ENCODE measurements at regions not wholly inside any gene's neighbourhood (a gene's known extent, or its start where the extent isn't known, plus 50 kb on each side); places are given as distances from the start of the nearest gene placed in this dataset.

DNA sequence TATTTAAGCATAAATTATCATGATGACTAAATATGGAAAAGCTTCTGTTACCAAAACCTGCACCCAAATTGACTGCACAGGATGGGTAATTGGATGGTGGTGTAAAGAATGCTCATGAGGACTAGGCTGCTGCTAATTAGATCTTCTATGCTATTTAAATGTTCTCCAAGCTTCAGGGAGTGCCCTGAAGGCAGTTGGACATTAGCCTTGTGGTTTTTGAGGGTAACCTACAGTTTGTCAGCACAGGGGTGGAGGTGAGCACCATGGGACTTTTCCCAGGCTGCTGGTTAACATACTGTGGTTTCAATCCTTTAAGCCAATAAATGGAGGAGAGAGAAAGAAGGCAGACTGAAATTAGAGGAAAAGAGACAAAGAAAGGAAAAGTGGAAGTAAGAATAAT lies 145.0 kb downstream of the WIF1 start:
- H3K4me1 ChIP-seq (ENCODE audit: control insufficient read depth, insufficient read depth, low read length): no peaks in the 10 kb centered on the region
- H3K27me3 ChIP-seq (ENCODE audit: control insufficient read depth, insufficient read depth, low read length): no peaks in the 10 kb centered on the region
- BruUV-seq (replicated peaks): no TSS peak
- ChIA-PET CTCF (no interaction called here), POLR2A (no interaction called here)
- H3K27ac ChIP-seq (ENCODE audit: low read length): no peak overlapping the region
- intact Hi-C loops (cut with micrococcal nuclease; ENCODE audit: unreplicated experiment): no loop called here
- in situ Hi-C loops (cut with HindIII; ENCODE audit: low pct_unique_long_range_greater_than_20kb, low sequenced_read_pairs): no loop called here
- DNase-seq (ENCODE audit: low read depth, low spot score) (no peak), ATAC-seq (no peak)
- TF ChIP-seq POLR2AphosphoS5 (IDR thresholded peaks at IDR 0.05; ENCODE audit: low read depth, low read length): no peak
- TF ChIP-seq CTCF (IDR thresholded peaks at IDR 0.05): no peak
- TF ChIP-seq TCF7L2 (IDR thresholded peaks at IDR 0.05; ENCODE audit: low read depth, low read length): no peak
- TF ChIP-seq REST (IDR thresholded peaks at IDR 0.05; ENCODE audit: insufficient read depth in 1 of 2, low read depth in 2 of 2, low read length in 1 of 2): no peak
- no peak for TF ChIP-seq SIN3A (IDR thresholded peaks at IDR 0.05; ENCODE audit: borderline replicate concordance, insufficient read depth, low read depth, low read length)
- H3K9me3 ChIP-seq (ENCODE audit: control insufficient read depth, insufficient read depth, low read depth, low read length): no peaks in the 10 kb centered on the region
- no peaks in the 10 kb centered on the region for H3K36me3 ChIP-seq (ENCODE audit: control insufficient read depth, insufficient read depth, low read length)
- no peak overlapping the region for H3K4me3 ChIP-seq (ENCODE audit: low read depth in 2 of 2, low read length in 2 of 2)

GRCh38 chr12:64983771-64984278 lies 137.3 kb downstream of the WIF1 start:
- ChIA-PET CTCF (no interaction called here), POLR2A (no interaction called here)
- no peak for ATAC-seq
- no peak for DNase-seq (ENCODE audit: low read depth, low spot score)
- in situ Hi-C loops (cut with HindIII; ENCODE audit: low pct_unique_long_range_greater_than_20kb, low sequenced_read_pairs): no loop called here
- H3K27ac ChIP-seq (ENCODE audit: low read length): no peak overlapping the region
- H3K4me1 ChIP-seq (ENCODE audit: control insufficient read depth, insufficient read depth, low read length): no peaks in the 10 kb centered on the region
- H3K27me3 ChIP-seq (ENCODE audit: control insufficient read depth, insufficient read depth, low read length): peaks cover 4% of the 10 kb centered on the region; the same call in 1 of the 2 replicates
- TF ChIP-seq TCF7L2 (IDR thresholded peaks at IDR 0.05; ENCODE audit: low read depth, low read length) (no peak), POLR2AphosphoS5 (IDR thresholded peaks at IDR 0.05; ENCODE audit: low read depth, low read length) (no peak), REST (IDR thresholded peaks at IDR 0.05; ENCODE audit: insufficient read depth in 1 of 2, low read depth in 2 of 2, low read length in 1 of 2) (no peak), CTCF (IDR thresholded peaks at IDR 0.05) (no peak), SIN3A (IDR thresholded peaks at IDR 0.05; ENCODE audit: borderline replicate concordance, insufficient read depth, low read depth, low read length) (no peak)
- BruUV-seq (replicated peaks): no TSS peak
- intact Hi-C loops (cut with micrococcal nuclease; ENCODE audit: unreplicated experiment): no loop called here
- no peaks in the 10 kb centered on the region for H3K9me3 ChIP-seq (ENCODE audit: control insufficient read depth, insufficient read depth, low read depth, low read length)
- H3K4me3 ChIP-seq (ENCODE audit: low read depth in 2 of 2, low read length in 2 of 2): no peak overlapping the region
- no peaks in the 10 kb centered on the region for H3K36me3 ChIP-seq (ENCODE audit: control insufficient read depth, insufficient read depth, low read length)
